Mucosa of gallbladder (tissue), 1 donor: ENCODE measurements at regions not wholly inside any gene's neighbourhood (a gene's known extent, or its start where the extent isn't known, plus 50 kb on each side); places are given as distances from the start of the nearest gene placed in this dataset.
"Not testable (repeated sequence)": the region's sequence is repeated elsewhere in the genome, so short reads cannot be mapped to it uniquely, and the experiment has no call there.

ENCODE experiments used
- DNase-seq: peaks from one replicate; pipeline ENCODE4 v3.0.0-alpha.2; 2020; ENCODE audit warnings: low spot score
- donor health status: DM: no; HTN: no; CAD: no.

DNA sequence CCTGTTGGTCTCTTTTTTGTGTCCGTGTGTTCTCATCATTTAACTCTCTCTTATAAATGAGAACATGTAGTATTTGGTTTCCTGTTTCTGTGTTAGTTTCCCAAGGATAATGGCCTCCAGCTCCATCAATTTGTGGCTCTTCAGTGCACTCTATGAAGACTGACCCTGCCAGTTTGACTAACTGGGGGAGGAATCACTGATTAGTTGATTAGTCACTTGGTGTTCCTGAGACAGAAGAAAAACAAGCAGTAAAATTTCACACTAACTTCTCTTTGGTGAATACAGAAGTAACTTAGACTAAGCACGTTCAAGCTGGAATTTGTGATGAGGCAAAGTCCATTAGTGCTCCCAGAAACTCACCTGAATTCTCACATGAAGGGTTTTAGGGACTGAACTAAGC is 495.8 kb upstream of the RORB start:
- DNase-seq, result no peak

GRCh38 chr9:74006935-74007334 is 490.2 kb upstream of the RORB start:
- no peak for DNase-seq

DNA sequence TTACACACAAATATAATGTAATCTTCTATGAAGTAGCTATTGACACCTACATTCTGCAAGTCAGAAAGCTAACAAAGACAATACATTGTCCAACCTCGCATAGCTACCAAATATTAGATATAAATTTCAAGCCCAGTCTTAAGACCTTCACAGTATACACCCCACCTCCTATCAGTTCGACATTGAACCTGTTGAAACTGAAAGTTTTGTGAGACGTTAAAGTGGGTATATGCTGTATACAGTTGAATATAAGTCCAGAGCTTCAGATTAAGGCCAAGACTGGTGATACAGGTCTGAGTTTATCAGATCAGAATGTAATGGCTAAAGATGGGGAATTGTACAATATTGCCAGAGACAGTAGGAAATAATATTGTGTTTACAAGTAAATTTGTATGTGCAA is 489.3 kb upstream of the RORB start:
- DNase-seq, result no peak

DNA sequence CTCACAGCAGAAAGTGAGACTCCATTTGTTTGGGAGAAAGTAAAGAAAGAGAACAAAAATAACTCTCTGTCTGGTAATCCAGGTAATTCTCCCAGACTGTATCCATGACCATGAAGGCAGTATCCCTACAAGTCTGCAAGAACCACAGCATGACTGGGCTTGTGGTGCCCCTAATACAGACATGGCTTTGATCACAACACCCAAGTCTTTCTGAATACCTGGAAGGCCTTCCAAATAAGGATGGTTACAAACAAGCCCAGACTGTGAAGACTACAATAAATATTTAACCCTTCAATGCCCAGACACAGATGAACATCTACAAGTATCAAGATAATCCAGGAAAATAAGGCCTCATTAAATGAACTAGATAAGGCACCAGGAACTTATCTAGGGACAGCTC is 481.1 kb upstream of the RORB start:
- no peak for DNase-seq

DNA sequence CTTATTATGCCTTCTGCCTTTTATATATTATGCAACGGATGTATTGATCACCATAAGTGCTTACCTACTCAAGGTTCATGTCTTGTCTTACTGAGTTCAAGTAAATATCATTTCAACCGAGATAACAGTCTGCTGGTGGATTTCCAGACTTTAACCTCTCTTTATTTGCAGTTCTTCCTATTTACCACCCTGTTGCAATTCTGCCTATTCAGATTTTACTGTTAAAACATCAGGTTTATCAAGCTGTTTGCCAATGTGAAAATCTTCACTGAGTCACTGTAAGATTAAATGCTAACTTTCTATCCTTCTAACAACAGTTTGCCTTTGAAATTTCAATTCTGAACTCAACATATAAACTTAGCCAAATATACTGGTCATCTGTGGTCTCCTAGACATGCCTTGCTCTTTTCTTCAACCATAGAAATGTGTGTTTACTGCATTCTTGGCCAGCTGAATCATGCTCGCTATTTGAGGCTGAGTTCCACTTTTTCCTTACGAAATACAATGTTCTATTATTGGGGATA is 471.7 kb upstream of the RORB start:
- no peak for DNase-seq

DNA sequence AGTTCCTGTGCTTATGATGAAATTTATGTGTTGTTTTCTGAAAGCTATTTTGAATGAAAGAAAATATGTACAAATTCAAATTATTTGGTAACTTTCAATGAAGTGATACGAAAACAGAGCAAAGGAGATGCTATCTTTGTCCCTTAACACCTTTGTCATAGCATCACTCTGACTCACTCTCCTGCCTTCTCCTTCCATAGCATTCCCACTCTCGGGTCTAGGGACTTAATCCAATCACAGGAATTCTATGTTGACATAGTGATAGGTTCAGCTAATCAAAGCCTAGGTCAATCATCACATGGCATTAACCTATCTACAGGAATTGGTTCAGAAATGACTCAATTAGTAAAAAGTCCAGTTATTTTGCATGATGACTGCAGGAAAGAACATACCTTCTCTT is 464.7 kb upstream of the RORB start:
- DNase-seq, result no peak

DNA sequence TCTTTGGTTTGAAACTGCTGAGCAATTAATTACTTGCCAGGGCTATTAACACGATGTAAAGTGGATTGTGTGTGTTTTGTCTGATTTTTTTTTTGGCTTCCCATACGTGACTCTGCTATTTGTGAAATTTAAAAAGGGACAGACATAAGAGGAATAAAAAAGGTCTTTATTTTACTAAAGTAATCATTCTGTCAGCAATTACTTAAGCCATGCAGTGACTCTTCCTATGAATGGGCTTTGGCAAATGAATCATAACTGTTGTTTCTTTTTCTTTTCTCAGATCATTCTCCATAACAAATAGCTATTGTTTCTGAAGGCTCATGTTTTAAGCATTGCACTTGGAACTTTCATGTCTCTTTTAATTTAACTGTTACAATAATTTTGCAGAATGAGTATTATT is 461.3 kb upstream of the RORB start:
- no peak for DNase-seq

DNA sequence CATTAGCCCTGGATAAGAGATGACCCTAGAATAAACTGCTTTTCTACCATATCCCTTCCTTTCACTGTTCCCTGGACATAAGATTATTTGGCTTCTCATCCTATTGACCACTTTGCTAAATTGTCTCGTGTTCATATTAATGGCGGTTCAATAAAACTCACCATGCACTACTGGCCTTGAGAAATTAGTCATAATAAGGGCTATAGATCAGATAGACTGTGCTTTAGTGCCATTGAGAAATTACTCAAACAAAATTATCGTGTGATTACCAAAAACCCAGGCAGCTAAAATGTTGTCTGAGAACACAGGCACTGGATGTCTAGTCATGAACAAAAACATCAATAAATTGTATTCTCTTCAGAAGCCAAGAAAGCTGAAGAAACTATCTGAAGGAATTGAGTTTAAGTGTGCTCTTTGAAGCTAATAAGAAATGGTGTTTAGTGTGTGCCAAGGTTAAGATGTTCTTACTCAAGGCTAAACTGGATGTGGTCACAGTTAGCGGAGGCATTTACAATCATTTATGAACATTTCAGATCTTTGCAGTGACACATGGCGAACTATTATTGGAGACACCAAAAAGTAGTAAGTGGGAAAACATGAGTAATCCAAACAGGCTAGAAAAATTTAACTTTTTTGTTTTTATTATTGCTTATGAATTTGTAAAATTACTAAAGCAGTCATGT is 460.4 kb upstream of the RORB start:
- DNase-seq, result no peak

DNA sequence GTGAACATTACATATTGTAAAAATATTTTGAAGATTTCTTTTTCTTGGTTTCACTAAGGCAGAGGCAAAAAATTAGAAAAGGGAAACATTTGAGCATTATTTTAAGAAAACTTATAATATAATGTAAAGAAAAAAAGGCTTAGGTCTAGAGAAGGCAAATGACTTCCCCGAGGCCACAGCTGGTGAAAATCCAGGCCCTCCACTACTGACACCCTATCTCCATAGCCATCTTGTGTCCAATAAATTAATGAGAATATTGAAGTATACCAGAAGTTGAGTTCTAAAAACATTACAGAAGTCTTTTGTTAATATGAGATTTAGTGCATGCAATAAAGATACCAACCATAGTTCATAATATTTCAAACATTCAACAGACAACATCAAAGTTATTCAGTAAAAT is 459.9 kb upstream of the RORB start:
- no peak for DNase-seq

- DNase-seq, result no peak
Observed at GRCh38 chr9:74041588-74041987, 455.5 kb upstream of the RORB start.

- no peak for DNase-seq
Observed at GRCh38 chr9:74044844-74045243, 452.3 kb upstream of the RORB start.

DNA sequence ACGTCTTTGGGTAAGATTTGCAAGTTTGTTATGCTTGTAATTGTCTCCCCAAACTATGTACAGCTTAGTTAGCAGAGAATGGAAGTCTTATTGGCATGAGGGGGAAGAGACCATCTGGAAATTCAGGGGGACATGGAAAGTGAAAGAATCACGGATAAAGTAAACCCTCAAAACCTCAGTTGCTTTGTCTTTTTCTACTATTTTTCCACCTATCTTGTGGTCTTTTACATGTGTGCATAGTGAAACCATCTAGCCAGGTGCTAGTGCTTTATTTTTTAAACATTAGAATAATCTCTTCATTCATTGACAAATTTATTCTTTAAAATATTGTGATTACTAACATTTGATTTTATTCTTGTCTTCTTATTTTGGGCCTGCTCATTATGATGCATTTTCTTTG is 441.1 kb upstream of the RORB start:
- DNase-seq, result no peak

DNA sequence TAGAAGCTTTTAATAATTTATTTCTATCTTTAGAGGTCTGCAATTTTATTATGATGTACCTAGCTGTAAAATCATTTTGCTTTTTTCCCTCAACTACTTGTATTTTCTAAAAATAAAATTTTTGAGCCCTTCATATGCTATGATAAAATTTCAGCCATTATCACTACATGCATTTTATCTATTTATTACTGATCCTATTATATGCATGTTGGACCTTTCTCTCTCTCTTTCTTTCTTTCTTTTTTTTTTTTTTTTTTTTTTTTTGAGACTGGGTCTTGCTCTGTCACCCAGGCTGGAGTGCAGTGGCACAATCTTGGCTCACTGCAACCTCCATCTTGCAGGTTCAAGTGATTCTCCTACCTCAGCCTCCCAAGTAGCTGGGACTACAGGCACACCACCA is 440.1 kb upstream of the RORB start:
- DNase-seq, result not testable (repeated sequence)

DNA sequence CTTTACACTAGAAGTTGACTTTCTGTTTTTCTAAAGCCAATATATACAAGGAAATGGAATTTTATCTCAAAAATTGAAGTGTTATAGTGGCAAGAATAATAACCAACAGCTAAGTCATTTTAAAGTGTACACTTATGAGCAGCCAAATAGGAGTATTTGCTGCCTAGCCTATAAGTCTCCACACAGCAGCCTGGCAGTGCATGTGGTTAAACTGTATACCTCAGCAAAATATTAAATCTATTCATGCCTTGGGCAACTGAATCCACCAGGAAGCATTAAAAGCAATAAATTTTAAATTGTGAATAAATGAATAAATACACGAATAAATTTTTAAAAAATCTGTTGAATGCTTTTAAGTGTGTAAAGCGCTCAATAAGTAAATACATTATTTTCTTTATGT is 432.4 kb upstream of the RORB start:
- DNase-seq, result no peak

DNA sequence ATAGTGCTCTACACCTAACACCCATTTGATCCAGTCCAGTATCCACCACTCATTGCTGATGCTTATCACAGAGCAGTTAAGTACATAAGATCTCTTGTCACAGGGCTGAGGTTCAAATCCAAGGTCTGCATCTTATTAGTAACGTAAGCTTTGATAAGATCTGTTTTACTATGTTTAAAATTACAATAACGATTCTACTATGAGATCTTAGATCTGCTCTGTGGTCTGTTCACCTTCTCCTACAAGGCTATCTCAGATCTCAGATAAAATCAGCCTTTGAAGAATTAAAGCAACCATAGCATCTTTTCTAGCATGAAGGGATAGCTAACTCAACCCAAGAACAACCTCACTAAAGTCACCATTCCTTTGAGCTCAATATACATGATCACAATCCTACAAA is 431.0 kb upstream of the RORB start:
- DNase-seq, result no peak

GRCh38 chr9:74066605-74067004 is 430.5 kb upstream of the RORB start:
- no peak for DNase-seq

DNA sequence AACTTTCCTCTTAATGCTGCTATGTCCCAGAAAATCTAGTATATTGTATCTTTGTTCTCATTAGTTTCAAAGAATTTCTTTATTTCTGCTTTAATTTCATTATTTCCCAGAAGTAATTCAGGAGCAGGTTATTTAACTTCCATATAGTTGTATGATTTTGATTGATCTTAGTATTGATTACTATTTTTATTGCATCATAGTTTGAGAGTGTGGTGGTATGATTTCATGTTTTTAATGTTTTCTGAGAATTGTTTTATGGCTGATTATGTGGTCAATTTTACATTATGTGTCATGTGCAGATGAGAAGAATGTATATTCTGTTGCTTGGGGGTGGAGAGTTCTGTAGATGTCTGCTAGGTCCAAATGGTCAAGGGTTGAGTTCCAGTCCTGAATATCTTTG is 425.6 kb upstream of the RORB start:
- DNase-seq, result no peak

DNA sequence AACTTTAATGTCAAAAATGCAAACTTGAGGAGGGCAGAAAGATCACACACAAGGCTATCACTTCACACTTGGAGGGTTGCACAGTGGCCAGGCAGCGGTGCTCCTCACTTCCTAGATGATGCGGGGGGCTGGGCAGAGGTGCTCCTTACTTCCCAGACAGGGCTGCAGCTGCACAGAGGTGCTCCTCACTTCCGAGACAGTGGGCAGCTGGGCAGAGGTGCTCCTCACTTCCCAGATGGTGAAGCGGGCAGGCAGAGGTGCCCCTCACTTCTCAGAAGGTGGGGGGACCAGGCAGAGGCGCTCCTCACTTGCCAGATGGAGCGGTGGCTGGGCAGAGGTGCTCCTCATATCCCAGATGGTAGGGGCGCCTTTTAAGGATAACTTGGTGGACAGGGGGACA is 423.2 kb upstream of the RORB start:
- DNase-seq, result no peak

- no peak for DNase-seq
Observed at GRCh38 chr9:74078647-74079046, 418.5 kb upstream of the RORB start.

DNA sequence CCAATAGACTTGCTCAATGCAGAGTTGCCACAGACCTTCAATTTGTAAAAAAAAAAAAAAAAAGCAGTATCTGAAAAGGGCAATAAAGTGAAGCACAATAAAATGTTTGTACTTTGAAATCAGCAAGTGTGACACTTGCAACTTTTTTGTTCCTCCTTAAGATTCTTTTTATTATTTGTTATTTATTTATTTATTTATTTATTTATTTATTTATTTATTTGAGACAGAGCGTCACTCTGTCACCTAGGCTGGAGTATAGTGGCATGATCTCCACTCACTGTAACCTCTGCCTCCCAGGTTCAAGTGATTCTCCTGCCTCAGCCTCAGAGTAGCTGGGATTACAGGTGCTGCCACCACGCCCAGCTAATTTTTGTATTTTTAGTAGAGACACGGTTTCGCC is 416.5 kb upstream of the RORB start:
- DNase-seq, result not testable (repeated sequence)

GRCh38 chr9:74083681-74084433 is 413.3 kb upstream of the RORB start:
- no peak for DNase-seq

- DNase-seq, result not testable (repeated sequence)
Observed at GRCh38 chr9:74085384-74086037, 411.6 kb upstream of the RORB start.

DNA sequence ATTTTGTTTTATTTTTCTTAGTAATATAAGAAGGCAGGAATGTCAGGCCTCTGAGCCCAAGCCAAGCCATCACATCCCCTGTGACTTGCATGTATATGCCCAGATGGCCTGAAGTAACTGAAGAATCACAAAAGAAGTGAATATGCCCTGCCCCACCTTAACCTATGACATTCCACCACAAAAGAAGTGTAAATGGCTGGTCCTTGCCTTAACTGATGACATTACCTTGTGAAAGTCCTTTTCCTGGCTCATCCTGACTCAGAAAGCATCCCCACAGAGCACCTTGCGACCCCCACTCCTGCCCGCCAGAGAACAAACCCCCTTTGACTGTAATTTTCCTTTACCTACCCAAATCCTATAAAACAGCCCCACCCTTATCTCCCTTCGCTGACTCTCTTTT is 406.2 kb upstream of the RORB start:
- not testable (repeated sequence) for DNase-seq
